SK-N-SH treated with all-trans-retinoic acid at 6 μM for 48 hours (cell line): ENCODE measurements at regions not wholly inside any gene's neighbourhood (a gene's known extent, or its start where the extent isn't known, plus 50 kb on each side); places are given as distances from the start of the nearest gene placed in this dataset.

Experiments
- ATAC-seq: fragments of 200-7000 bp; cut with Tn5 transposase; 3 replicates; pipeline ENCODE4 v1.9.1; 2020; ENCODE audit warnings: mild to moderate bottlenecking, moderate library complexity
- ARNTL ChIP-seq: fragments of 450-650 bp; formaldehyde crosslinking; IDR thresholded peaks from 2 replicates; pipeline ENCODE4 v1.5.0; 2020; ENCODE audit warnings: low read depth, mild to moderate bottlenecking, moderate library complexity, borderline replicate concordance
- BACH2 ChIP-seq: fragments of 250-450 bp; sonication (Bioruptor Pico); IDR thresholded peaks from 2 replicates; pipeline ENCODE4 v1.9.0; 2021; ENCODE audit warnings: mild to moderate bottlenecking, borderline replicate concordance
- CSDC2 ChIP-seq: fragments of 250-450 bp; sonication (Bioruptor Pico); IDR thresholded peaks from 2 replicates; pipeline ENCODE4 v1.5.0; 2020; ENCODE audit warnings: mild to moderate bottlenecking, moderate library complexity
- ESRRG ChIP-seq: fragments of 250-450 bp; sonication (Bioruptor Pico); IDR thresholded peaks from 2 replicates; pipeline ENCODE4 v1.6.1; 2021; ENCODE audit warnings: mild to moderate bottlenecking
- GLIS3 ChIP-seq: fragments of 250-450 bp; sonication (Bioruptor Pico); IDR thresholded peaks from 2 replicates; pipeline ENCODE4 v1.5.0; 2020; ENCODE audit warnings: mild to moderate bottlenecking, moderate library complexity
- OSR1 ChIP-seq: fragments of 250-450 bp; sonication (Bioruptor Pico); IDR thresholded peaks from 2 replicates; pipeline ENCODE4 v1.8.0; 2022; ENCODE audit warnings: moderate library complexity, mild to moderate bottlenecking, inconsistent platforms
- PPARA ChIP-seq: fragments of 250-450 bp; sonication (Bioruptor Pico); IDR thresholded peaks from 2 replicates; pipeline ENCODE4 v1.5.0; 2020; ENCODE audit warnings: mild to moderate bottlenecking, borderline replicate concordance
- RARB ChIP-seq: fragments of 250-450 bp; sonication (Bioruptor Pico); IDR thresholded peaks from 2 replicates; pipeline ENCODE4 v1.8.0; 2021; ENCODE audit warnings: mild to moderate bottlenecking, moderate library complexity
- TCF4 ChIP-seq: fragments of 250-450 bp; sonication (Bioruptor Pico); IDR thresholded peaks from 2 replicates; pipeline ENCODE4 v1.8.0; 2021; ENCODE audit warnings: mild to moderate bottlenecking, moderate library complexity, borderline replicate concordance
- TOX ChIP-seq: fragments of 250-450 bp; sonication (Bioruptor Pico); IDR thresholded peaks from 2 replicates; pipeline ENCODE4 v1.8.0; 2021; ENCODE audit warnings: mild to moderate bottlenecking, moderate library complexity, borderline replicate concordance
- ZC3H10 ChIP-seq: fragments of 250-450 bp; sonication (Bioruptor Pico); IDR thresholded peaks from 2 replicates; pipeline ENCODE4 v1.5.1; 2021; ENCODE audit warnings: mild to moderate bottlenecking, moderate library complexity
- ZFP3 ChIP-seq: fragments of 250-450 bp; sonication (Bioruptor Pico); IDR thresholded peaks from 2 replicates; pipeline ENCODE4 v1.5.0; 2020; ENCODE audit warnings: mild to moderate bottlenecking, moderate library complexity
- ZFP30 ChIP-seq: fragments of 450-650 bp; formaldehyde crosslinking; IDR thresholded peaks from 2 replicates; pipeline ENCODE4 v1.5.0; 2022; ENCODE audit warnings: mild to moderate bottlenecking, moderate library complexity
- ZNF565 ChIP-seq: fragments of 450-650 bp; formaldehyde crosslinking; conservative IDR thresholded peaks from 2 replicates; pipeline ENCODE4 v1.5.0; 2020; ENCODE audit warnings: low read depth, mild to moderate bottlenecking, moderate library complexity
- ZNF8 ChIP-seq: fragments of 450-650 bp; formaldehyde crosslinking; IDR thresholded peaks from 2 replicates; pipeline ENCODE4 v1.5.0; 2020; ENCODE audit warnings: mild to moderate bottlenecking, moderate library complexity
- TF ChIP-seq, protein P1 (sequence below): fragments of 250-450 bp; sonication (Bioruptor Pico); IDR thresholded peaks from 2 replicates; pipeline ENCODE4 v1.8.0; 2020; ENCODE audit warnings: mild to moderate bottlenecking, moderate library complexity, borderline replicate concordance
- TF ChIP-seq, protein P2 (sequence below): fragments of 250-450 bp; sonication (Bioruptor Pico); IDR thresholded peaks from 2 replicates; pipeline ENCODE4 v1.8.0; 2021; ENCODE audit warnings: low read depth, mild to moderate bottlenecking, moderate library complexity, borderline replicate concordance
- TF ChIP-seq, protein P3 (sequence below): fragments of 250-450 bp; sonication (Bioruptor Pico); IDR thresholded peaks from 2 replicates; pipeline ENCODE4 v1.5.0; 2020; ENCODE audit warnings: mild to moderate bottlenecking, moderate library complexity
- TF ChIP-seq, protein P4 (sequence below): fragments of 250-450 bp; sonication (Bioruptor Pico); IDR thresholded peaks from 2 replicates; pipeline ENCODE4 v1.5.1; 2020; ENCODE audit warnings: low read depth, mild to moderate bottlenecking, moderate library complexity

DNA sequence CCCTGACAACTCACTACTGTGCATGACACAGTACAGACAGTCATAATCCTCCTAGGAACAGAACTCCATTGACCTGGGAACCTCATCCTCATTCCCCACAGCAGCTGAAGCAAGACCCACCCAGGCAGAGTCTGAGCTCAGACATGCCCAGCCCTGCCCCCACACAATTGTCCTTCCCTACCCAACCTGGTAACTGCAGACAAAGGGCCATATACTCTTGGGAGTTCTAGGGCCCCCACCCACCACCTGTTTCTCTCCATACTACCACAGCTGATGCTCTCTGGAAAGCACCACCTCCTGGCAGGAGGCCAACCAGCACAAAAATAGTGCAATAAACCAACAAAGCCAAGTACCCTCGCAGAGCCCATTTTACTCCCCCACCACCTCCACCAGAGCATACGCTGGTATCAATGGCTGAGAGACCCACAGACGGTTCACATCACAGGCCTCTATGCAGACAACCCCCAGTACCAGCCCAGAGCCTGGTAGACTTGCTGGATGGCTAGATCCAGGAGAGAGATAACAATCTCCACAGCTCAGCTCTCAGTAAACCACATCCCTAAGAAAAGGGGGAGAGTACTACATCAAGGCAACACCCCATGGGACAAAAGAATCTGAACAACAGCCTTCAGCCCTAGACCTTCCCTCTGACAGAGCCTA lies 159.7 kb upstream of the CXADR start:
- TF ChIP-seq, protein P1, sequence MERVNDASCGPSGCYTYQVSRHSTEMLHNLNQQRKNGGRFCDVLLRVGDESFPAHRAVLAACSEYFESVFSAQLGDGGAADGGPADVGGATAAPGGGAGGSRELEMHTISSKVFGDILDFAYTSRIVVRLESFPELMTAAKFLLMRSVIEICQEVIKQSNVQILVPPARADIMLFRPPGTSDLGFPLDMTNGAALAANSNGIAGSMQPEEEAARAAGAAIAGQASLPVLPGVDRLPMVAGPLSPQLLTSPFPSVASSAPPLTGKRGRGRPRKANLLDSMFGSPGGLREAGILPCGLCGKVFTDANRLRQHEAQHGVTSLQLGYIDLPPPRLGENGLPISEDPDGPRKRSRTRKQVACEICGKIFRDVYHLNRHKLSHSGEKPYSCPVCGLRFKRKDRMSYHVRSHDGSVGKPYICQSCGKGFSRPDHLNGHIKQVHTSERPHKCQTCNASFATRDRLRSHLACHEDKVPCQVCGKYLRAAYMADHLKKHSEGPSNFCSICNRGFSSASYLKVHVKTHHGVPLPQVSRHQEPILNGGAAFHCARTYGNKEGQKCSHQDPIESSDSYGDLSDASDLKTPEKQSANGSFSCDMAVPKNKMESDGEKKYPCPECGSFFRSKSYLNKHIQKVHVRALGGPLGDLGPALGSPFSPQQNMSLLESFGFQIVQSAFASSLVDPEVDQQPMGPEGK = no peak
- no peak for TF ChIP-seq ZNF565 (CRISPR knock-in tag)
- no peak for TF ChIP-seq ARNTL (CRISPR knock-in tag)
- TF ChIP-seq TCF4 (CRISPR knock-in tag) = no peak
- no peak for TF ChIP-seq OSR1 (CRISPR knock-in tag)
- no peak for TF ChIP-seq ESRRG (CRISPR knock-in tag)
- ATAC-seq = no peak

DNA sequence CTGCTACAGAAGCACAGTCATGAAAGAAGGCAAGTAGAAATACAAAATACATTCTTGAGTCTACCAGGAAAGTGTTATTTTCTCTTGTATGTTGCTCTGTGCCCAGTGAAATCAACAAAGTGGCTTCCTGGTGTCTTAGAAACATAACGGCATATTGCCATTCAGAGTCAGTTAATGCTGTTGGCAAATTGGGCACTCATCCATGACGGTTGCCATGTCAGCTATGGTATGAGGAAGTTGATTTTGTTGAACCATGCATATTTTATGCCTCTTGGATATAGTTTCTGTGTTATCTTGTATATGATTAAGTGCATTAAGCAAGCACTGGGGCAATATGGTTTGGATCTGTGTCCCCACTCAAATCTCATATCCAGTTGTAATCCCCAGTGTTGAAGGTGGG lies 153.1 kb upstream of the CXADR start:
- TF ChIP-seq GLIS3 (CRISPR knock-in tag) (no peak), ZNF8 (no peak), TCF4 (CRISPR knock-in tag) (no peak), RARB (no peak)
- TF ChIP-seq, protein P2, sequence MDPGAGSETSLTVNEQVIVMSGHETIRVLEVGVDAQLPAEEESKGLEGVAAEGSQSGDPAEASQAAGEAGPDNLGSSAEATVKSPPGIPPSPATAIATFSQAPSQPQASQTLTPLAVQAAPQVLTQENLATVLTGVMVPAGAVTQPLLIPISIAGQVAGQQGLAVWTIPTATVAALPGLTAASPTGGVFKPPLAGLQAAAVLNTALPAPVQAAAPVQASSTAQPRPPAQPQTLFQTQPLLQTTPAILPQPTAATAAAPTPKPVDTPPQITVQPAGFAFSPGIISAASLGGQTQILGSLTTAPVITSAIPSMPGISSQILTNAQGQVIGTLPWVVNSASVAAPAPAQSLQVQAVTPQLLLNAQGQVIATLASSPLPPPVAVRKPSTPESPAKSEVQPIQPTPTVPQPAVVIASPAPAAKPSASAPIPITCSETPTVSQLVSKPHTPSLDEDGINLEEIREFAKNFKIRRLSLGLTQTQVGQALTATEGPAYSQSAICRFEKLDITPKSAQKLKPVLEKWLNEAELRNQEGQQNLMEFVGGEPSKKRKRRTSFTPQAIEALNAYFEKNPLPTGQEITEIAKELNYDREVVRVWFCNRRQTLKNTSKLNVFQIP = no peak
- ATAC-seq = no peak

DNA sequence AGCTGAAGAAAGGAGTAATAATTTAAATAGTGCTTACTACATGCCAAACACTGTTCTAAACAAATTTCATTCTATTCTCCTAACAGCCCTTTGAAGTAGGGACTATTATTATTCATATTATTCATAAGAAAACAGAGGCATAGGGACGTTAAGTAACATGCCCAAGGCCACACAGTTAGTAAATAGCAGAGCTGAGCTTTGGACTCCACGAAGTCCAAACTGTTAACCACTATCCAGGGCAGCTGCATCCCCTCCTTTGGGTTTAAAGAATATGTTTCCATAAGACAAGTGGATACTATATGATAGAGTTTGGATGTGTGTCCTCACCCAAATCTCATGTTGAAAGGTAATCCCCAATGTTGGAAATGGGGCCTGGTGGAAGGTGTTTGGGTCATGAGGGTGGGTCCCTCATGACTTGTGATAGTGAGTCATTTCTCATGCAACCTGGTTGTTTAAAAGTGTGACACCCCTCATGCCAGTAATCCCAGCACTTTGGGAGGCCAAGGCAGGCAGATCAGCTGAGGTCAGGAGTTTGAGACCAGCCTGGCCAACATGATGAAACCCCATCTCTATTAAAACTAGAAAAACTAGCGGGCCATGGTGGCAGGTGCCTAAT lies 144.0 kb upstream of the CXADR start:
- TF ChIP-seq, protein P1 = no peak
- TF ChIP-seq PPARA (CRISPR knock-in tag) (no peak), ZNF565 (CRISPR knock-in tag) (no peak), ESRRG (CRISPR knock-in tag) (no peak), ZFP30 (CRISPR knock-in tag) (no peak), TCF4 (CRISPR knock-in tag) (no peak), BACH2 (CRISPR knock-in tag) (no peak), CSDC2 (CRISPR knock-in tag) (no peak), ZFP3 (CRISPR knock-in tag) (no peak), GLIS3 (CRISPR knock-in tag) (no peak), TOX (no peak), ZNF8 (no peak), ZC3H10 (CRISPR knock-in tag) (no peak)
- TF ChIP-seq, protein P3, sequence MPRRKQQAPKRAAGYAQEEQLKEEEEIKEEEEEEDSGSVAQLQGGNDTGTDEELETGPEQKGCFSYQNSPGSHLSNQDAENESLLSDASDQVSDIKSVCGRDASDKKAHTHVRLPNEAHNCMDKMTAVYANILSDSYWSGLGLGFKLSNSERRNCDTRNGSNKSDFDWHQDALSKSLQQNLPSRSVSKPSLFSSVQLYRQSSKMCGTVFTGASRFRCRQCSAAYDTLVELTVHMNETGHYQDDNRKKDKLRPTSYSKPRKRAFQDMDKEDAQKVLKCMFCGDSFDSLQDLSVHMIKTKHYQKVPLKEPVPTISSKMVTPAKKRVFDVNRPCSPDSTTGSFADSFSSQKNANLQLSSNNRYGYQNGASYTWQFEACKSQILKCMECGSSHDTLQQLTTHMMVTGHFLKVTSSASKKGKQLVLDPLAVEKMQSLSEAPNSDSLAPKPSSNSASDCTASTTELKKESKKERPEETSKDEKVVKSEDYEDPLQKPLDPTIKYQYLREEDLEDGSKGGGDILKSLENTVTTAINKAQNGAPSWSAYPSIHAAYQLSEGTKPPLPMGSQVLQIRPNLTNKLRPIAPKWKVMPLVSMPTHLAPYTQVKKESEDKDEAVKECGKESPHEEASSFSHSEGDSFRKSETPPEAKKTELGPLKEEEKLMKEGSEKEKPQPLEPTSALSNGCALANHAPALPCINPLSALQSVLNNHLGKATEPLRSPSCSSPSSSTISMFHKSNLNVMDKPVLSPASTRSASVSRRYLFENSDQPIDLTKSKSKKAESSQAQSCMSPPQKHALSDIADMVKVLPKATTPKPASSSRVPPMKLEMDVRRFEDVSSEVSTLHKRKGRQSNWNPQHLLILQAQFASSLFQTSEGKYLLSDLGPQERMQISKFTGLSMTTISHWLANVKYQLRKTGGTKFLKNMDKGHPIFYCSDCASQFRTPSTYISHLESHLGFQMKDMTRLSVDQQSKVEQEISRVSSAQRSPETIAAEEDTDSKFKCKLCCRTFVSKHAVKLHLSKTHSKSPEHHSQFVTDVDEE (CRISPR knock-in tag) = no peak
- TF ChIP-seq, protein P4, sequence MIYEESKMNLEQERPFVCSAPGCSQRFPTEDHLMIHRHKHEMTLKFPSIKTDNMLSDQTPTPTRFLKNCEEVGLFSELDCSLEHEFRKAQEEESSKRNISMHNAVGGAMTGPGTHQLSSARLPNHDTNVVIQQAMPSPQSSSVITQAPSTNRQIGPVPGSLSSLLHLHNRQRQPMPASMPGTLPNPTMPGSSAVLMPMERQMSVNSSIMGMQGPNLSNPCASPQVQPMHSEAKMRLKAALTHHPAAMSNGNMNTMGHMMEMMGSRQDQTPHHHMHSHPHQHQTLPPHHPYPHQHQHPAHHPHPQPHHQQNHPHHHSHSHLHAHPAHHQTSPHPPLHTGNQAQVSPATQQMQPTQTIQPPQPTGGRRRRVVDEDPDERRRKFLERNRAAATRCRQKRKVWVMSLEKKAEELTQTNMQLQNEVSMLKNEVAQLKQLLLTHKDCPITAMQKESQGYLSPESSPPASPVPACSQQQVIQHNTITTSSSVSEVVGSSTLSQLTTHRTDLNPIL (CRISPR knock-in tag) = no peak
- no peak for ATAC-seq
